GM13977 (cell line): ENCODE measurements at regions not wholly inside any gene's neighbourhood (a gene's known extent, or its start where the extent isn't known, plus 50 kb on each side); places are given as distances from the start of the nearest gene placed in this dataset.
"Not testable (repeated sequence)": the region's sequence is repeated elsewhere in the genome, so short reads cannot be mapped to it uniquely, and the experiment has no call there.

Experiments
- DNase-seq: peaks from one replicate; pipeline ENCODE4 v3.0.0; 2012; ENCODE audit warnings: low spot score
- CTCF ChIP-seq: IDR thresholded peaks from 2 replicates; pipeline ENCODE4 v1.5.1; 2012; ENCODE audit warnings: mild to moderate bottlenecking, control low read depth; ENCODE audit not compliant: insufficient read depth; ENCODE audit errors: extremely low read depth, missing control alignments
- in situ Hi-C: fragments of 300-500 bp; cut with MboI; formaldehyde crosslinking; loops from one replicate; pipeline ENCODE4 v1.12.0; 2022; ENCODE audit warnings: low sequenced_read_pairs, low pct_unique_long_range_greater_than_20kb, mixed read lengths, inconsistent platforms; ENCODE audit not compliant: unreplicated experiment

- no peak for TF ChIP-seq CTCF
- no peak for DNase-seq
- in situ Hi-C loops = no loop called here
Observed at GRCh38 chr15:58361273-58361759, 70.5 kb upstream of the LIPC start.

GRCh38 chr15:58362262-58362922 lies 69.4 kb upstream of the LIPC start:
- in situ Hi-C loops = no loop called here
- TF ChIP-seq CTCF = no peak
- DNase-seq = no peak

GRCh38 chr15:58363118-58363517 lies 68.7 kb upstream of the LIPC start:
- DNase-seq, in situ Hi-C loops: not testable (repeated sequence)

- DNase-seq, in situ Hi-C loops: not testable (repeated sequence)
Observed at GRCh38 chr15:58363673-58364072, 68.1 kb upstream of the LIPC start.

GRCh38 chr15:58365098-58365497 lies 66.7 kb upstream of the LIPC start:
- DNase-seq, in situ Hi-C loops: not testable (repeated sequence)

- in situ Hi-C loops = no loop called here
- DNase-seq = peak; percentile 17
- no peak for TF ChIP-seq CTCF
Observed at GRCh38 chr15:58369261-58369701, 62.5 kb upstream of the LIPC start.

- DNase-seq = no peak
- no peak for TF ChIP-seq CTCF
- in situ Hi-C loops = no loop called here
Observed at GRCh38 chr15:58369956-58370355, 61.8 kb upstream of the LIPC start.

GRCh38 chr15:58374147-58374546 lies 57.6 kb upstream of the LIPC start:
- TF ChIP-seq CTCF = no peak
- no peak for DNase-seq
- in situ Hi-C loops = no loop called here
